ENCODE measurements at regions not wholly inside any gene's neighbourhood (a gene's known extent, or its start where the extent isn't known, plus 50 kb on each side); places are given as distances from the start of the nearest gene placed in this dataset.

GRCh38 chr1:232274236-232274855, 355.6 kb downstream of the SIPA1L2 start:
- no peaks in the 10 kb centered on the region for H3K36me3 Mint-ChIP-seq
- no peak; the same call in 1 of the 2 replicates for ATAC-seq
- TF ChIP-seq, protein P1, sequence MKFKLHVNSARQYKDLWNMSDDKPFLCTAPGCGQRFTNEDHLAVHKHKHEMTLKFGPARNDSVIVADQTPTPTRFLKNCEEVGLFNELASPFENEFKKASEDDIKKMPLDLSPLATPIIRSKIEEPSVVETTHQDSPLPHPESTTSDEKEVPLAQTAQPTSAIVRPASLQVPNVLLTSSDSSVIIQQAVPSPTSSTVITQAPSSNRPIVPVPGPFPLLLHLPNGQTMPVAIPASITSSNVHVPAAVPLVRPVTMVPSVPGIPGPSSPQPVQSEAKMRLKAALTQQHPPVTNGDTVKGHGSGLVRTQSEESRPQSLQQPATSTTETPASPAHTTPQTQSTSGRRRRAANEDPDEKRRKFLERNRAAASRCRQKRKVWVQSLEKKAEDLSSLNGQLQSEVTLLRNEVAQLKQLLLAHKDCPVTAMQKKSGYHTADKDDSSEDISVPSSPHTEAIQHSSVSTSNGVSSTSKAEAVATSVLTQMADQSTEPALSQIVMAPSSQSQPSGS (CRISPR knock-in tag; IDR thresholded peaks at IDR 0.05; ENCODE audit: borderline replicate concordance, low read depth), result no peak
- TF ChIP-seq RELA (CRISPR knock-in tag; IDR thresholded peaks at IDR 0.05; ENCODE audit: borderline replicate concordance) (no peak), ETV6 (CRISPR knock-in tag; IDR thresholded peaks at IDR 0.05) (no peak), ZNF671 (CRISPR knock-in tag; IDR thresholded peaks at IDR 0.05) (no peak), NR3C1 (CRISPR knock-in tag; conservative IDR thresholded peaks at IDR 0.05; ENCODE audit: low read depth) (no peak), GRHL2 (CRISPR knock-in tag; IDR thresholded peaks at IDR 0.05; ENCODE audit: insufficient replicate concordance, severe bottlenecking) (no peak), ZNF138 (CRISPR knock-in tag; conservative IDR thresholded peaks at IDR 0.05) (no peak), TEAD4 (CRISPR knock-in tag; IDR thresholded peaks at IDR 0.05) (no peak), GTF2I (CRISPR knock-in tag; conservative IDR thresholded peaks at IDR 0.05) (no peak), PRRX2 (CRISPR knock-in tag; IDR thresholded peaks at IDR 0.05) (no peak), USF2 (CRISPR knock-in tag; IDR thresholded peaks at IDR 0.05) (no peak), IRF2 (CRISPR knock-in tag; IDR thresholded peaks at IDR 0.05; ENCODE audit: borderline replicate concordance, low read depth) (no peak)
- TF ChIP-seq, protein P2, sequence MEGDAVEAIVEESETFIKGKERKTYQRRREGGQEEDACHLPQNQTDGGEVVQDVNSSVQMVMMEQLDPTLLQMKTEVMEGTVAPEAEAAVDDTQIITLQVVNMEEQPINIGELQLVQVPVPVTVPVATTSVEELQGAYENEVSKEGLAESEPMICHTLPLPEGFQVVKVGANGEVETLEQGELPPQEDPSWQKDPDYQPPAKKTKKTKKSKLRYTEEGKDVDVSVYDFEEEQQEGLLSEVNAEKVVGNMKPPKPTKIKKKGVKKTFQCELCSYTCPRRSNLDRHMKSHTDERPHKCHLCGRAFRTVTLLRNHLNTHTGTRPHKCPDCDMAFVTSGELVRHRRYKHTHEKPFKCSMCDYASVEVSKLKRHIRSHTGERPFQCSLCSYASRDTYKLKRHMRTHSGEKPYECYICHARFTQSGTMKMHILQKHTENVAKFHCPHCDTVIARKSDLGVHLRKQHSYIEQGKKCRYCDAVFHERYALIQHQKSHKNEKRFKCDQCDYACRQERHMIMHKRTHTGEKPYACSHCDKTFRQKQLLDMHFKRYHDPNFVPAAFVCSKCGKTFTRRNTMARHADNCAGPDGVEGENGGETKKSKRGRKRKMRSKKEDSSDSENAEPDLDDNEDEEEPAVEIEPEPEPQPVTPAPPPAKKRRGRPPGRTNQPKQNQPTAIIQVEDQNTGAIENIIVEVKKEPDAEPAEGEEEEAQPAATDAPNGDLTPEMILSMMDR (IDR thresholded peaks at IDR 0.05), result no peak
- TF ChIP-seq, protein P3, sequence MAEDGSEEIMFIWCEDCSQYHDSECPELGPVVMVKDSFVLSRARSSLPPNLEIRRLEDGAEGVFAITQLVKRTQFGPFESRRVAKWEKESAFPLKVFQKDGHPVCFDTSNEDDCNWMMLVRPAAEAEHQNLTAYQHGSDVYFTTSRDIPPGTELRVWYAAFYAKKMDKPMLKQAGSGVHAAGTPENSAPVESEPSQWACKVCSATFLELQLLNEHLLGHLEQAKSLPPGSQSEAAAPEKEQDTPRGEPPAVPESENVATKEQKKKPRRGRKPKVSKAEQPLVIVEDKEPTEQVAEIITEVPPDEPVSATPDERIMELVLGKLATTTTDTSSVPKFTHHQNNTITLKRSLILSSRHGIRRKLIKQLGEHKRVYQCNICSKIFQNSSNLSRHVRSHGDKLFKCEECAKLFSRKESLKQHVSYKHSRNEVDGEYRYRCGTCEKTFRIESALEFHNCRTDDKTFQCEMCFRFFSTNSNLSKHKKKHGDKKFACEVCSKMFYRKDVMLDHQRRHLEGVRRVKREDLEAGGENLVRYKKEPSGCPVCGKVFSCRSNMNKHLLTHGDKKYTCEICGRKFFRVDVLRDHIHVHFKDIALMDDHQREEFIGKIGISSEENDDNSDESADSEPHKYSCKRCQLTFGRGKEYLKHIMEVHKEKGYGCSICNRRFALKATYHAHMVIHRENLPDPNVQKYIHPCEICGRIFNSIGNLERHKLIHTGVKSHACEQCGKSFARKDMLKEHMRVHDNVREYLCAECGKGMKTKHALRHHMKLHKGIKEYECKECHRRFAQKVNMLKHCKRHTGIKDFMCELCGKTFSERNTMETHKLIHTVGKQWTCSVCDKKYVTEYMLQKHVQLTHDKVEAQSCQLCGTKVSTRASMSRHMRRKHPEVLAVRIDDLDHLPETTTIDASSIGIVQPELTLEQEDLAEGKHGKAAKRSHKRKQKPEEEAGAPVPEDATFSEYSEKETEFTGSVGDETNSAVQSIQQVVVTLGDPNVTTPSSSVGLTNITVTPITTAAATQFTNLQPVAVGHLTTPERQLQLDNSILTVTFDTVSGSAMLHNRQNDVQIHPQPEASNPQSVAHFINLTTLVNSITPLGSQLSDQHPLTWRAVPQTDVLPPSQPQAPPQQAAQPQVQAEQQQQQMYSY (CRISPR knock-in tag; IDR thresholded peaks at IDR 0.05), result no peak
- TF ChIP-seq, protein P4, sequence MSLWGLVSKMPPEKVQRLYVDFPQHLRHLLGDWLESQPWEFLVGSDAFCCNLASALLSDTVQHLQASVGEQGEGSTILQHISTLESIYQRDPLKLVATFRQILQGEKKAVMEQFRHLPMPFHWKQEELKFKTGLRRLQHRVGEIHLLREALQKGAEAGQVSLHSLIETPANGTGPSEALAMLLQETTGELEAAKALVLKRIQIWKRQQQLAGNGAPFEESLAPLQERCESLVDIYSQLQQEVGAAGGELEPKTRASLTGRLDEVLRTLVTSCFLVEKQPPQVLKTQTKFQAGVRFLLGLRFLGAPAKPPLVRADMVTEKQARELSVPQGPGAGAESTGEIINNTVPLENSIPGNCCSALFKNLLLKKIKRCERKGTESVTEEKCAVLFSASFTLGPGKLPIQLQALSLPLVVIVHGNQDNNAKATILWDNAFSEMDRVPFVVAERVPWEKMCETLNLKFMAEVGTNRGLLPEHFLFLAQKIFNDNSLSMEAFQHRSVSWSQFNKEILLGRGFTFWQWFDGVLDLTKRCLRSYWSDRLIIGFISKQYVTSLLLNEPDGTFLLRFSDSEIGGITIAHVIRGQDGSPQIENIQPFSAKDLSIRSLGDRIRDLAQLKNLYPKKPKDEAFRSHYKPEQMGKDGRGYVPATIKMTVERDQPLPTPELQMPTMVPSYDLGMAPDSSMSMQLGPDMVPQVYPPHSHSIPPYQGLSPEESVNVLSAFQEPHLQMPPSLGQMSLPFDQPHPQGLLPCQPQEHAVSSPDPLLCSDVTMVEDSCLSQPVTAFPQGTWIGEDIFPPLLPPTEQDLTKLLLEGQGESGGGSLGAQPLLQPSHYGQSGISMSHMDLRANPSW (CRISPR knock-in tag; conservative IDR thresholded peaks at IDR 0.05; ENCODE audit: low read depth), result no peak
- TF ChIP-seq, protein P5, sequence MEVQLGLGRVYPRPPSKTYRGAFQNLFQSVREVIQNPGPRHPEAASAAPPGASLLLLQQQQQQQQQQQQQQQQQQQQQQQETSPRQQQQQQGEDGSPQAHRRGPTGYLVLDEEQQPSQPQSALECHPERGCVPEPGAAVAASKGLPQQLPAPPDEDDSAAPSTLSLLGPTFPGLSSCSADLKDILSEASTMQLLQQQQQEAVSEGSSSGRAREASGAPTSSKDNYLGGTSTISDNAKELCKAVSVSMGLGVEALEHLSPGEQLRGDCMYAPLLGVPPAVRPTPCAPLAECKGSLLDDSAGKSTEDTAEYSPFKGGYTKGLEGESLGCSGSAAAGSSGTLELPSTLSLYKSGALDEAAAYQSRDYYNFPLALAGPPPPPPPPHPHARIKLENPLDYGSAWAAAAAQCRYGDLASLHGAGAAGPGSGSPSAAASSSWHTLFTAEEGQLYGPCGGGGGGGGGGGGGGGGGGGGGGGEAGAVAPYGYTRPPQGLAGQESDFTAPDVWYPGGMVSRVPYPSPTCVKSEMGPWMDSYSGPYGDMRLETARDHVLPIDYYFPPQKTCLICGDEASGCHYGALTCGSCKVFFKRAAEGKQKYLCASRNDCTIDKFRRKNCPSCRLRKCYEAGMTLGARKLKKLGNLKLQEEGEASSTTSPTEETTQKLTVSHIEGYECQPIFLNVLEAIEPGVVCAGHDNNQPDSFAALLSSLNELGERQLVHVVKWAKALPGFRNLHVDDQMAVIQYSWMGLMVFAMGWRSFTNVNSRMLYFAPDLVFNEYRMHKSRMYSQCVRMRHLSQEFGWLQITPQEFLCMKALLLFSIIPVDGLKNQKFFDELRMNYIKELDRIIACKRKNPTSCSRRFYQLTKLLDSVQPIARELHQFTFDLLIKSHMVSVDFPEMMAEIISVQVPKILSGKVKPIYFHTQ (CRISPR knock-in tag; IDR thresholded peaks at IDR 0.05), result no peak

More at GRCh38 chr1:232274236-232274855, 355.6 kb downstream of the SIPA1L2 start:
- DNase-seq (ENCODE audit: low spot score), result no peak
- Mint-ChIP-seq H3K4me1 (peaks cover 30% of the 10 kb centered on the region), H3K27me3 (ENCODE audit: low read depth) (peaks cover 28% of the 10 kb centered on the region), H3K4me3 (no peak overlapping the region), H3K9me3 (no peaks in the 10 kb centered on the region), H3K27ac (no peak overlapping the region)
- CTCF ChIA-PET, result interaction anchor here (0.7 kb wide), 1 partner anchor 14 kb away, joined by 3 read pairs; no protein-coding TSS in a partner anchor
- POLR2A ChIA-PET, result interaction anchor here (1.3 kb wide), 1 partner anchor 9 kb away, joined by 4 read pairs; no protein-coding TSS in a partner anchor
